ENCODE measurements at regions not wholly inside any gene's neighbourhood (a gene's known extent, or its start where the extent isn't known, plus 50 kb on each side); places are given as distances from the start of the nearest gene placed in this dataset.
A peak's percentile ranks its signal among the peaks of the same experiment; 100 is the strongest.

DNA sequence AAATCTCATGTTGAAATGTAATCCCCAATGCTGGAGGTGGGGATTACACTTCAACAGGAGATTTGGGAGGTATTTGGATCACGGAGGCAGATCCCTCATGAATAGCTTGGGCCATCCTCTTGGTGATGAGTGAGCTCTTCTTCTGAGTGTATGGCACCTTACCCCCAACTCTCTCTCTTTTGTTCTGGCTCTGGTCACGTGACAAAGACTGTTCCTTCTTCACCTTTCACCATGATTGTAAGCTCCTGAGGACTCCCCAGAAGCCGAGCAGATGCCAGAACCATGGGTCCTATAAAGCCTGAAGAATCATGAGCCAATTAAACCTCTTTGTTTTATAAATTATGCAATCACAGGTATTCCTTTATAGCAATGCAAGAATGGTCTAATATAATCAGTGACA is 684.2 kb downstream of the LIG4 start:
- no peak for DNase-seq (ENCODE audit: insufficient read length, low spot score)
- FAIRE-seq, result no peak

DNA sequence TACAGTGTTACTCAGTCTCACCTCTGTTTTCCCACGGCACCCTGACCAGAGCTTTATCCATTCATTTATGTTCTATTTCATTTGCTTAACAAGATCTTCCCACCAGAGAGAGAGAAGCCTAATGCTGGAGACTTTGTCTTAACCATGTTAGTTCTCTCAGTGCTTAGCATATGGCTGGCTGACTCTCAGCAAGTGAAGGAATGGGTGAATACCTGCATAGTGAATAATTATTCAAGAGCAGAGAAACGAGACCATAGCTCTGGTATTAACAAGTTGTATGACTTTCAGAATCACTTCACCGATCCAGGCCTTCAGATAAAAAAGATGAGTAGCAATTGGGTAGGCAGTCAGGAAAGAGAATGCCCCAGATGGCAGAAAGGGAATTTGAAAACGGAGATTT is 686.3 kb downstream of the LIG4 start:
- DNase-seq (ENCODE audit: insufficient read length, low spot score), result no peak
- no peak for FAIRE-seq

DNA sequence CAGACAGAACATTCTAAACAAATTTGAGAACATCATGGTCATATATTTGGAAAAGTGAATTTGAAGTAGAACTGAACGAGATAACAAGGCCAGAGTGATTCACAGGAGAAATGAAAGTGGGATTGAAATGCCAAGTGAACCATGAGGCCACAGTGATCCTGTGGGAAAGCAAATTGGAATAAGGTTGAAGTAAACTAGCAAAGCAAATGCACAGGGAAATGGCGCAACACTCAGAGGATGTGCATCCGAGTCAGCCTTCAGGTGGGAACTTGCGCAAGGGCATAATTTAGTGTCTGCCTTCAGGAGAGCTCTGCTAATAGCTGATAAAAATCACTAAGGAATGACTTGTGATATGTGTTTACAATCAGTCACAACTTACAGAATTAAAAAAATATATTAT is 696.6 kb downstream of the LIG4 start:
- DNase-seq (ENCODE audit: insufficient read length, low spot score) (no peak), FAIRE-seq (no peak)

DNA sequence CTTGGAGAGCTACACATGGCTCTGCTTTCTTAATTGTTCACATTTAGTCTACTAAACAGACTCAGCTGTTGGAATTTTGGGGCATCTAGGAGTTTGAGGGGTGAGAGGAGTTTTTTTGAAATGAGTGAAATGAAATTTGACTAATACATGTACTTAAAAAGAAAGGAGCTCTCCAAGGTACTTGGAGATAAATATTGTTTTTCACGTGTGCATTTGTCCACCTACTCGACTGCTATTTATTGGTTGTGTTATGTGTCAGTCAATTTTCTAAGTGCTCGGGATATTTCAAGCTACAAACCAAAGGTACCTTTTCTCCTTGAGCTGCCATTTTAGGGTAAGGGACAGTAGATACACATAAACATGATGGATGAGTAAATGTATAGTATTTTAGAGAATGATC is 697.0 kb downstream of the LIG4 start:
- no peak for FAIRE-seq
- DNase-seq (ENCODE audit: insufficient read length, low spot score), result no peak

DNA sequence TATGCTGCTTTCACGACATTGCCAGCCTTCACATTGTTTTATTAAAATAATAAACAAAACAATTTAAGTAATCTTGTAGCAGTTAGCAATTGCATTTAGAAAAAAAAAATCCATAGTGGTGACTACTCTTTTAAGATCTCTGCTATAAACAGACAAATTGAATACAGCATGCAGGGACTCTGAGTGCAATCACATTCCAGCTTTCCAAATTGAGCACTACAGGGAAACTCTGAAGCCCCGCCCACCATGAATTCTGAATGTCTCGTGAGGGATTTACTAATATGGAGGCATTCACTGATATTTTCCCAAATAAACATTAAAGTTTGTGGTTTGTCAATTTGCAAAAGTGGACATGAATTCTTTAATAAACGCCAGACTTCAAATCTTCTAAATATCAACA is 698.8 kb downstream of the LIG4 start:
- FAIRE-seq (no peak), DNase-seq (ENCODE audit: insufficient read length, low spot score) (no peak)

DNA sequence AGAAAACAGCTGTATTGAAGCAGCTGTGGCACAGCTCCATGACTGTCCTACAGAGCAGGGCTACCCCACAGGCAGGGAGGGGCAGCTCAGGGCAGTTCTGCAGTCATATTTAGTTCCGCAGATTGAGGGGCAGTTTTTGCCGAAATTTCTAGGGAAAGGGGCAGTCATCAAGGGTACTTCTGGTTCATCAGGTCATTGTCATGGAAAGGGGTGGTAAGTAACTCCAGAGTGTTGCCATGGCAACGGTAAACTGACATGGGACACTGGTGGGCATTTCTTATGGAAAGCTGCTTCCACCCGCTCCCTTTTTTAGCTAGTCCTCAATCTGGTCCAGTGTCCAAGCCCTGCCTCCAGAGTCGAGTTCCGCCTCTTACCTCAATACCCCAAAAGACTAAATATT is 702.8 kb downstream of the LIG4 start:
- DNase-seq (ENCODE audit: insufficient read length, low spot score) (no peak), FAIRE-seq (no peak)

DNA sequence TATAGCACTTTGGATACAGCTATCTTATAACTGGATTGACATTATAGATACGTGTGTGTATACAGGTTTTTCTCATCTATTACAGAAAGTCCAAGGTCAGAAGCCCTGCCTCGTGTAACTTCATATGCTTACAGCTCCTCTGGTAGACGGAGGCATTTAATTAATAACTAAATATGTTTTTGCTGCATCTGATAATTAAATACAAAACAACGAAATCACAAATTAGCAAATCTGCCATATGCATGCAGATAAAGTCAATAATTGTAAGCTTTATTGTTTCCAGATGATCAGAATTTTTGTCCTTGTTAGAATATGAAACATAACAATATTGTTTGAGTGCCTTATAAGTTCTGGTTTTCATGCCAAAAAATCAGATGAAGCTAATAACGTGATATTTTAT is 717.7 kb downstream of the LIG4 start:
- FAIRE-seq, result no peak
- no peak for DNase-seq (ENCODE audit: insufficient read length, low spot score)

DNA sequence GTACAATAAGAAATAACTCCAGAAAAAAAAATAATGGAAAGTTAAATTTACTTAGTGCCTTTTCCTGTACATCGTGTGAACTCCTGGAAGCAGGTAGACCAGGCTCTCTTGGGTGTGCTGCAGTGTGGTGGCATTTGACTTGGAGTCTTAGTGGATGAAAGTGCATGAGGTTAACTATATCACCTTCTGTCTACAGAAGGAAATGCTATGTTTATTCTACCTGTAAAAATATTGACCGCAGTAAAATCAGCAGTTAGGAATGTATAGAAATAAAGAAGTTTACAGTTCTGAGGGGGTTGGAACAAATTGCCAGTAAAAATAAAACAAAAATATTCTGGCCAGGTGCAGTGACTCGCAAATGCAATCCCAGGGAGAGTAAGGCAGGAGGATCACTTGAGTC is 722.1 kb downstream of the LIG4 start:
- FAIRE-seq (no peak), DNase-seq (ENCODE audit: insufficient read length, low spot score) (no peak)

DNA sequence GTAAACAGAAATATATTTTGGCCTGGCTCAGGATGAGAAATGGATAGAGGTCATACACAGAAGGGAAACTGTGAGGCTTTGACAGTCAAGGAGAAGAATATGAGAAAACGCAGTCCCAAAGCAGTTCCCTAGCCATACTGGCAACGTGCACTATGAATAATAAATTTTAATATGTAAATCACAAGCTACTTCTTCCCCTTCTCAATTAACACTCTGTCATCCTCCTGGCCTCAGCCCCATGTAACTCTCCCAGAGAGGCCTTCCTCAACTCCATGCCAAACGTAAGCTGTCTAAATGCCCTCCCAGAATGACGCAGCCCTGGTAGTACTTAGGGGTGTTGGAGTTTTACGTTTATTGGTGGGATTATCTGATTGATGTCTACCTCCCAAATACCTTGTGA is 732.6 kb downstream of the LIG4 start:
- FAIRE-seq, result no peak
- DNase-seq (ENCODE audit: insufficient read length, low spot score), result no peak

DNA sequence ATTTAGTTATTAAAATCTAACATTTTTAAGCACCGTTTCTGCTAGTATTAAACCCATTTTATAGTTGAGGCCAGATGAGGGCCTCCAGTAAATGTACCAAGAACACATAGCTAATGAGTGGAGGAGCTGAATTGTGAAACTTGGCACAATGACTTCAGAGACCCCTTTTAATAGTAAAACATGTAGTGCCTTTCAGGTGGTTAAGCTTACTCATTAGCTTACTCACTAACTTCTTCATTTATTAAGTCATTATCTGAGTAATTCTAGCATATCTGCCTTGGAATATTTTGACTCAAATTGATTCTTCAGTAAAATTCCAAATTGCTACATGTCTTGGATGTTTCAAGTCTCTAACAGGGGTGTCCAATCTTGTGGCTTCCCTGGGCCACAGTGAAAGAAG is 735.2 kb downstream of the LIG4 start:
- FAIRE-seq, result no peak
- DNase-seq (ENCODE audit: insufficient read length, low spot score), result no peak

DNA sequence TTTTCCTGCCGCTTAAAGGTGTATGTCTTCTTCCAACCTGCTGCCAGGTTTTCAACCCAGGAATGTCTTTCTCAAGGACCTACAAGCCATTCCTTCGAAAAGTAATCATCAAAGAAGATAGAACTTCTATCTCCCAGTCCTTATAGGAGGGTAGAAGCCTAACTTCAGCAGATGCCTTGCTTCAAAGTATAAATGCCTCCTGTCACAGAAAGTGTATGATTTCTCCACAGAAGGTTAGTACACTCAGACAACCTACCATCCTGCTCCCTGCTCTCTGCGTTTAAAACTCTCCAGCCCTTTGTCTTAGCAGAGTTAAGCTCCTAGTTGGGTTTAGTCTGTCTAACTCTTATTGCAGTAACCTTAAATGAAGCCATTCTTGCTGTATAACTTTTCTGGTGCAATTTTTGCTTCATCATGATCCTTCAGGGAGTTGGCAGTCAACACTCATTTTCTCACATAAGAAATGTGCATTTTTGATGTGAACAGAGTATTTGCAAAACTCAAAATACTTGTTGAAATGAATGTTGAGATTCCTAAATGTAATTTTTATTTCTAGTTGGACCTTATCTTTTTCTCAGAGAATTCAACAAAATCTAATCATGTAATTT is 737.5 kb downstream of the LIG4 start:
- no peak for FAIRE-seq

DNA sequence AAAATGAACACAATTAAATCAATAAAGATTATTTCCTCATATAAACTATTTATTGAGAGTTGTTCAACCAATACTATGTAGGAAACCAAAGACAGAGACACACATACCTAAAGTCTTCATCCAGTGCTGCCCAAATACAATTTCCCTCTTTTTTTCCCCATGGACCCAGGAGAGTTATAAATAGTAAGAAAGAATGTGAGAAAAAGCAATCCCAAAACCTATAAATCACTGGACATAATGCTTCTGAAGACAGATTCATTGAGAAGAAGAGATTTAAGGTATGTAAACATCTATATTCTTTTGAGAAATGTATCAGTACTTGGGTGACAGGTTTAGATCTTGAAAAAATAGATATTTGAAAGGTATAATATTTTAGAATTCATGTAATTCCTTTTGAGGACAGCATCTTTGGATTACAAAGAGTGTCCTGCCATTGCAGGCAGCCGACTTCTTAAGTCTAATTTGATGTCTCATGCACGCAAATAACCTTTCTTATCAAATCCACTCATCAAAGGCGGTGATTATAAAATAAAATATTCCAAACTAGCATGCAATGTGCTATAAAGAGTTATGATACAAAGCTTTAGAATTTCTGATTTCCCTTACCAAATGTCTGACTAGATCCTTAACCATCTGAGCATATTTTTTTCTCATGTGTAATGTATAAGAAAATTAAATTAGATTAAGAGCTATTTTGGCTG is 739.4 kb downstream of the LIG4 start:
- no peak for DNase-seq (ENCODE audit: insufficient read length, low spot score)
- FAIRE-seq, result no peak

More for the DNA sequence above, 737.5 kb downstream of the LIG4 start:
- DNase-seq (ENCODE audit: insufficient read length, low spot score), result no peak

DNA sequence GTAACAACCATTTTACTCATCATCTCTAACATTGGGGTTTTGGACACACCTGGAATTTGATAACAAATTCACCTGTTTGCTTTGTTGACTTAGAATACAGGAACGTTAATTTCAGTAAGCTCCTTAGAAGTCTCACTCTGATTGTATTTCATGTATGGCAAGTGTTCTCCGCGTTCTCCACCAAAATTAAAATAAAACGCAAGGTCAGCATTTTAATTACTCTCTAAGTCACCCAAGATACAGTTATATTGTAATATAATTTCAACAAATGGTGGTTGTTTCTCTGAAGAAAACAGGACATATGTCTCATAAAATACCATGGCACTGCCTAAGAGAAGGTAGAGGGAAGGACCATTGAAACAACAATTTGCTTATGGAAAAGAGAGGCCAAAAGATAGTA is 742.1 kb downstream of the LIG4 start:
- DNase-seq (ENCODE audit: insufficient read length, low spot score) (no peak), FAIRE-seq (no peak)

DNA sequence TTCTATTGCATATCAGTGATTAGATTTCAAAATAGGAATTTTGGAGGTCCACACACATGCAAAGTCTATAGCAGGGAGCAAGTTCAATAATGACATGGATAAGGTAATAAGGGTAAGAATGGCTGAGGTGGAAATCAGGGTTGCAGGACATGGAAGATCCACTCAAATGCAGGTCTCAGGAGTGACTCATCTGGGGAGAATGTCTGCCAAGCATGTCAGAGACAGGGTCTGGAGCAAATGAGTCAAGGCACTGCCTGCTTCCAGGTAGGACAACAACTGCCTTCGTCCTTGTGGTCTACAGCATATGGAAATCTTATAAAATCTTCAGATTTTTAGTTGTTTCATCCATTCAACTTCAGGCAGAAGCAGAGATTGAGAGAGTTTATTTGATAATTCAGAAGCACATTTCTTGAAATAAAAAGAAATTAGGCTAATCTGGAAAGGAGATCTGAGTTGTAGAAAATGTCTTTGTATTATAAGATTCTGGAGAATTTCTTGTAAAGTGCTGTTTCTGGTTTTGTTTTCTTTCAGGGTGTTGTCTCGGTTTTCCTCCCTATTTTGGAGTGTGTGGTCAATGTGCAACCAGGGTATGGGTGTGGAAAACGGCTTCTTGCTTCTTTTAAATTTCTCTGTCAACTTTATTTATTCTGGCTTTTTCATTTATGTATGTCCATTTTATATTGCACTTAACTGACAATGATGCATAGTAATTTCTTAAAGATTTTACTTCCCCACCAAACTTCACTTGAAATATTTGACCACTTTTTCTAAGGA is 748.8 kb downstream of the LIG4 start:
- DNase-seq (ENCODE audit: insufficient read length, low spot score), result no peak
- no peak for FAIRE-seq

DNA sequence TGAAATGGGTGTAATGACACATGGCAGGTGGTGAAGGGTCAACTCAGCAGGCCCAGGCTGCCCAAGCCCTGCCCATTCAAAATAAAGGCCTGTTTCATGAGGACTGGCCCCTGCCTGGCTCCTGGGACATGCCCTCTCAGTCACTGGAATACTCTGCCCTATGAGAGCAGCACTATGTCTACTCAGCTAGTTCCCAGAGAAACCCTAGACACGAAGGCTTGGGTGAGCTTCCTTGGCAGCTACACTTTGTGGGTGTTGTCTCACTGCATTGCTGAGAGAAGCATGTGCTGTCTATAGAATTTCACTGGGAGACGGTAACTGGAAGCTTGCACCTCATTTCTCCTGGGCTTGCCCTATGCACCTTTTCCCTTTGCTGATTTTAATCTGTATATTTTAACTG is 752.8 kb downstream of the LIG4 start:
- FAIRE-seq (no peak), DNase-seq (ENCODE audit: insufficient read length, low spot score) (no peak)

DNA sequence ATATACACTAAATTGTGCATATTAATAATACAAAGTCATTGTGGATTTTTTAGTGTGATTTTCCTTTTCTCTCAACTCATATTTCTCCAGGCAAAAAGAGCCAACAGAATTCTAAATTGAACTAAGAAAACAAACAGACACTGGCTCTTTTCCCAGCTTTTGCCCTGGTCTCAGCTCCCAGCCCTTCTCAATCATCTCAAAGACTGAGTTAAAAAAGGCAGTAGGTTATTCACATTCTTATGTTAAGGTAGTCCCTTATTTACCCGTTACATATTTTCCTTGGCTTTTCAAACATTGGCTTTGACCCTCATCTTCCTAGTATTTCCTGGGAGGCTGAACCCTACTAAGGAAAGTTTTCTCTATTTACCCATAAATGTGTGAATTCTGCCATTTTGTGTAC is 753.6 kb downstream of the LIG4 start:
- no peak for DNase-seq (ENCODE audit: insufficient read length, low spot score)
- no peak for FAIRE-seq

DNA sequence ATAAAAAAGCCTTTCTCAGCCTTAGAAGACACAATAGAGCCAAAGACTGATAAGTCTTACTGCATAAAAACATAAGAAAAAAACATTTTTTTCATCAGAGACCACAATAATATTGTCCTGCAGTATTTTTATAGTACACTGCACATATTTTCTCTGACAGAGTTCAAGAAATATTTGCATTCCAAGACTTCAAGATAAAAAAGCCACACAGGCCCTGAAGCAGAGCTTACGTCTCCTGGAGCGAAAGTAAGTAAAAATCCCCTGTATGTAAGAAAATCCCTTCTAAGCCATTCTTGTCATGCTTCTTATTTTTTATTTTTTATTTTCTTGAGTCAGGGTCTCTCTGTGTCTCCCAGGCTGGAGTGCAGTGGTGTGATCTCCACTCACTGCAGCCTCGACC is 755.9 kb downstream of the LIG4 start:
- DNase-seq (ENCODE audit: insufficient read length, low spot score) (no peak), FAIRE-seq (no peak)

DNA sequence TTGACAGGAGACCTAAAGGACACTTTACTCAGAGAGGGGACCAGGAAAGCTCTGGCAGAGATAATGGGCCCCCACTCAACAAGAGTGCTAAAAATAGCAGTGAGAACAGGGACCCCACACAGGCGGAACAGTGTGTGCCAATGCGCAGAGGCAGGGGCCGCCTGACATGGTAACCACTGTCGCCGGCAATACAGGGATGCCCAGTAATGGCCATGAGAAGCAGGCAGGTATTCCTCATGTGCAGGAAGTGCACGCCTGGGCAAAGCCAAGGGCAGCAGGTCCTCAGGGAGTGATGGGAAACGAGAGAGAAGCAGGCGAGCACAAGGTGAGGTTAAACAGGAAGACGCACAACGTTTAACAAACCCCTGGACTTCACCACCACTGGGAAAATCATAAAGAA is 757.1 kb downstream of the LIG4 start:
- no peak for FAIRE-seq

DNA sequence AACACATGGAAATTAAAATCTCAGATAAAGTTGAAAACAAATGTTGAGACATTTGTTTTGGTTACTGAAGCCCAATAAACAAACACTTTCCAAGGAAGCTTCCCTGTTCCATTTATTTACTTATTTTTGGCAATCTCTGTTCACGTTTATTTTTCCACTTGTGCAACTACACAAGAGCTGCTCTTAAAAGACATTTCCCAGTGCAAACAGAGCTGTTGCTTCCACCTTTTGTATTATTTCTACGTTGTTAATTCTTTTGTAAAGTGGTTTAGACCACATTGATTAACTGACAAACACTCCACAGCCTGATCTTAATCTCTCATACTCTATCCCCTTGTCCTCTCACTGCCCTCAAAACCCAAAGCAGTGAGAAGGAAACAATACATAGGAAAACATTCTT is 757.6 kb downstream of the LIG4 start:
- DNase-seq (ENCODE audit: insufficient read length, low spot score), result no peak
- FAIRE-seq, result no peak

More for the DNA sequence above, 757.1 kb downstream of the LIG4 start:
- DNase-seq (ENCODE audit: insufficient read length, low spot score), result no peak

DNA sequence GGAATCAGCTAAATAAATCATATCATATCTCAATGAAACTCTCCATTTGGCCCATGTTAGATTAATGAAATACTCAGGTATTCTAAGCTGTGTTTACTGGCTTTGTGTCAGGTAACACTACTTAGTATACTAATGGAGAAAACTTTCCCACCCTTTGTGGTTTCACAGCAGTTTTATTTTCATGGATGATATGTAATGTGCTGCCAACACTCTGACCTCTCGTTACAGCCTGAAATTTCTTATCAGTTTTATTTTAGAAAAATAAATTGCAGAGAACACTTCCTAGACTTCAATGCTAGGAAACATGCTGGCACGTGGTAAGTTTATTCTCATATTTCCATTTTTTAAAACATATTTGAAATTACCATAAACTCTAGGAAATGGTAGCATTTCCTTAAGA is 758.9 kb downstream of the LIG4 start:
- no peak for FAIRE-seq
- no peak for DNase-seq (ENCODE audit: insufficient read length, low spot score)

DNA sequence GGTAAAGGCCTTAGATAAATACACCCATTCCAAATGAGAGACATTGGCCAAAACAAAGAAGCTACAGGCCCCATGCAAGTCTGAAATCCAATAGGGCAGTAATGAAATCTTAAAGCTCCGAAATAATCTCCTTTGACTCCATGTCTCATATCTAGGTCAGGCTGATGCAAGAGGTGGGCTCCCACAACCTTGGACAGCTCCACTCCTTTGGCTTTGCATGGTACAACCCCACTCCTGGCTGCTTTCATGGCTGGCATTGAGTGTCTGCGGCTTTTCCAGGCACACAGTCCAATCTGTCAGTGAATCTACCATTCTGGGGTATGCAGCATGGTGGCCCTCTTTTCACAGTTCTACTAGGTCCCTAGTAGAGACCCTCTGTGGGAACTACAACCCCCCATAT is 762.5 kb downstream of the LIG4 start:
- FAIRE-seq (no peak), DNase-seq (ENCODE audit: insufficient read length, low spot score) (no peak)

DNA sequence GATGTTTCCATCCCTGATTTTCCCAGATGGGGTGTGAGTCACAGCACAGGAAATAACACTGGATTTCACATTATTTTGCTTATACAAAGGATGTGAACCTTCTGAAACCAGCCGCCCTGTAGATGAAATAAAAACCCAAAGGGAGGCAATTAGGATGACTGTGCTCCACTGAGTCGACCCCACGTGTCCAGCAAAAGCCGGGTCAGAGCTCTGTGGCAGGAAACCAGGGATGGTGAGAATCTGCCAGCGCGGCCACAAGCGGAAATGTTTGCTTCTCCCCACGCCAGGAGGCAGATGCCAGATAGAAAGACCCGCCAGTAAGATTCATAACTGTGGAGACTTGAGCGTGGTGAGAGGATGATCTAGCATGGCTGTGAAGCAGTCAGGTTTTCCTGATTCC is 764.4 kb downstream of the LIG4 start:
- FAIRE-seq (no peak), DNase-seq (ENCODE audit: insufficient read length, low spot score) (peak; percentile 55)
